HAP-1 (cell line): ENCODE measurements at regions not wholly inside any gene's neighbourhood (a gene's known extent, or its start where the extent isn't known, plus 50 kb on each side); places are given as distances from the start of the nearest gene placed in this dataset.
"Not testable (repeated sequence)": the region's sequence is repeated elsewhere in the genome, so short reads cannot be mapped to it uniquely, and the experiment has no call there.

Source experiments
- DNase-seq, 2 experiments: peaks; one replicate each; pipeline ENCODE4 v3.0.0-alpha.2; 2016 to 2020; ENCODE audit warnings: low spot score in 2 of 2
- H3K27me3 ChIP-seq: fragments of 250-450 bp; sonication (Bioruptor Pico); 2 replicates; pipeline ENCODE4 v1.5.1; 2020; ENCODE audit warnings: low read depth, mild to moderate bottlenecking, moderate library complexity
- H3K36me3 ChIP-seq: fragments of 250-450 bp; sonication (Bioruptor Pico); replicated peaks from 2 replicates; pipeline ENCODE4 v1.5.1; 2020; ENCODE audit warnings: mild to moderate bottlenecking
- H3K4me1 ChIP-seq: fragments of 250-450 bp; sonication (Bioruptor Pico); 2 replicates; pipeline ENCODE4 v1.5.1; 2020; ENCODE audit warnings: mild to moderate bottlenecking
- H3K4me3 ChIP-seq: fragments of 250-450 bp; sonication (Bioruptor Pico); 2 replicates; pipeline ENCODE4 v1.5.1; 2020; ENCODE audit warnings: mild to moderate bottlenecking, moderate library complexity
- H3K9me3 ChIP-seq: fragments of 250-450 bp; sonication (Bioruptor Pico); 2 replicates; pipeline ENCODE4 v1.5.1; 2020; ENCODE audit warnings: mild to moderate bottlenecking, moderate library complexity
- in situ Hi-C: fragments of 300-500 bp; cut with MboI; formaldehyde crosslinking; loops from 3 replicates; pipeline ENCODE4 v1.14.3; 2020; ENCODE audit warnings: low sequenced_read_pairs, inconsistent platforms, mixed read lengths

- Histone ChIP-seq H3K36me3 (no peaks in the 10 kb centered on the region), H3K4me1 (no peaks in the 10 kb centered on the region), H3K9me3 (no peaks in the 10 kb centered on the region), H3K27me3 (no peaks in the 10 kb centered on the region), H3K4me3 (no peak overlapping the region)
- in situ Hi-C loops = no loop called here
- DNase-seq = no peak
Observed at GRCh38 chr4:27398631-27399310, 538.1 kb downstream of the STIM2 start.

- in situ Hi-C loops = no loop called here
- Histone ChIP-seq H3K36me3 (no peaks in the 10 kb centered on the region), H3K4me3 (no peak overlapping the region), H3K4me1 (no peaks in the 10 kb centered on the region), H3K9me3 (no peaks in the 10 kb centered on the region), H3K27me3 (no peaks in the 10 kb centered on the region)
- DNase-seq = no peak
Observed at GRCh38 chr4:27407616-27408015, 547.0 kb downstream of the STIM2 start.

DNA sequence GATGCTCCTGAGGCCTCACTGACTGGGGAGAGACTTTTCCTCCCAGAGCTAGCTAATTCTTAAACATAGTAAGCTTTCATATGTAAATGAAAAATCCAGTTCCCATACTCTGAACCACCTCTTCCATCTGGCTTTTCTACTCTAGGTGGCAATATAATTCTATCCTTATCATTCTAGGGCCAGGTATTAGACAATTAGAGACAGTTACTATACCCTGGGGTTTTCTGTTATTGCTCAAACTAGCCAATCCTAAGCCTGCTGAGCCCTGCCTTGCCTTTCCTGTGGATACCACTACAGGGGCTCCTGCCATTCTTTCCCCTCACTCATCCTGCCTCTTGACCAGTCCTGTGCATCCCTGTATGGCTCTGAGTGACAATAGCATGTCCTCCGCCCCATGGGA is 552.0 kb downstream of the STIM2 start:
- H3K9me3 ChIP-seq = no peaks in the 10 kb centered on the region
- DNase-seq = no peak
- H3K4me3 ChIP-seq = no peak overlapping the region
- no peaks in the 10 kb centered on the region for H3K36me3 ChIP-seq
- H3K4me1 ChIP-seq = no peaks in the 10 kb centered on the region
- in situ Hi-C loops = no loop called here
- no peaks in the 10 kb centered on the region for H3K27me3 ChIP-seq

DNA sequence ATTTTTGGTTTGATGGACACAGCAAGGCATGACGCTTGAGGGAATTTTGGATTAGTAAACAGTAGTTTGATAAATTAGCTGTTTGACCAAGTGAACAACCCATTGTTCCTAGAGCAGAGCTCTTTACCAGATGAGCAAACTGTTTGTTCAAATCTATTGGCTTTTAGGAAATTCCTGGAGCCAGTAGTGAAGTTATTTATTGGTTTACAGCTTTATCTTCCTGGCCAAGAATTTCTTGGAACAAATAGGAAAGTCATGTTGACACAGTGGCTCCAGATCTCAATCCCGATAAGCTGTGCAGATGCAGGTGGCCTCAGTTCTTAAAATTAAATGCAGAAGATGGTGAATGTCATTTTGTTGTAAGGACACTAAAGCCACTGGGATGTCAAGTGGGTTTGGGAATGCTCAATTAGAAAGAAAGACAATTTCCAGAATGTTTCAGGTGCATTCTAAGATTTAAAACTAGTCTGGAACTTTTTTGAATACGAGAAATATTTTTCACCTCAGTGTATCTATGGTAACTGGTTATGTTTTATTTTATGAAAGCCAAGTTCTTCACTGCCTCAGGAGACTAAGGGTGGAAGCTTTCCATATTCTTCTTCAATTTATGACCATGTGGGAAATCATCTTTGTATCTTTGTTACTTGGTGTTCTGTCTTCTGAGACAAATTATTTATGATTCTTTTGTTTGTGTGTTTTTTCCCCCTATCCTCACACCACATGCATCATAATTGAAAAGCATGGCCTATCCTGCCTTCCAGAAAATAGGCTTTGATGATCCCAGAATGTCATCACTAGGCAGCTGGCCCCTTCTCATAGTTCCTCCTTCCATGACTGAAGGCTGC is 554.5 kb downstream of the STIM2 start:
- no peak for DNase-seq
- in situ Hi-C loops = no loop called here
- Histone ChIP-seq H3K4me3 (no peak overlapping the region), H3K9me3 (no peaks in the 10 kb centered on the region), H3K36me3 (no peaks in the 10 kb centered on the region), H3K4me1 (no peaks in the 10 kb centered on the region), H3K27me3 (no peaks in the 10 kb centered on the region)

- Histone ChIP-seq H3K27me3 (no peaks in the 10 kb centered on the region), H3K9me3 (no peaks in the 10 kb centered on the region), H3K36me3 (no peaks in the 10 kb centered on the region), H3K4me3 (no peak overlapping the region), H3K4me1 (no peaks in the 10 kb centered on the region)
- no peak for DNase-seq
- in situ Hi-C loops = no loop called here
Observed at GRCh38 chr4:27428661-27429060, 568.0 kb downstream of the STIM2 start.

GRCh38 chr4:27429364-27429871 is 568.8 kb downstream of the STIM2 start:
- no peak for DNase-seq
- Histone ChIP-seq H3K27me3 (no peaks in the 10 kb centered on the region), H3K4me1 (no peaks in the 10 kb centered on the region), H3K9me3 (no peaks in the 10 kb centered on the region), H3K36me3 (no peaks in the 10 kb centered on the region), H3K4me3 (no peak overlapping the region)
- in situ Hi-C loops = no loop called here

DNA sequence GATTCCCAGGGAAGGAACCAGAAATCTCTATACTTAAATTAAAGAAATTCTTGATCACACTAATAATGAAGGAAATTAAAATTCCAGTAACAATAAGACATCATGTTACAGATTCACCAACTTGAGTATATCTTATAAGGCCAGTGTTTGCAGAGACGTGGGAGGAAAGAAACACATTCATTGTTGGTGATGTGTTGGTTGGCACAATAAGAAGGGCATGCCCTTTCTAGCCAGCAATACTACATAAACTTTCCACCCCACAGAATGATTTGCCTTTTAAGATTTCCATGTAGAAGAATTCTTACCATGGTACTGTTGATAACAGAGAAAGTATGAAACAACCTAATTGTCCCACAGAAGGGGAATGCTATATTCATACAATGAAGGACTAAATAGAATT is 581.5 kb downstream of the STIM2 start:
- no peaks in the 10 kb centered on the region for H3K27me3 ChIP-seq
- no peak for DNase-seq
- no peaks in the 10 kb centered on the region for H3K36me3 ChIP-seq
- in situ Hi-C loops = no loop called here
- H3K4me3 ChIP-seq = no peak overlapping the region
- no peaks in the 10 kb centered on the region for H3K9me3 ChIP-seq
- H3K4me1 ChIP-seq = no peaks in the 10 kb centered on the region

GRCh38 chr4:27442661-27443060 is 582.0 kb downstream of the STIM2 start:
- in situ Hi-C loops, DNase-seq, H3K4me3 ChIP-seq, H3K36me3 ChIP-seq, H3K27me3 ChIP-seq, H3K4me1 ChIP-seq, H3K9me3 ChIP-seq: not testable (repeated sequence)

DNA sequence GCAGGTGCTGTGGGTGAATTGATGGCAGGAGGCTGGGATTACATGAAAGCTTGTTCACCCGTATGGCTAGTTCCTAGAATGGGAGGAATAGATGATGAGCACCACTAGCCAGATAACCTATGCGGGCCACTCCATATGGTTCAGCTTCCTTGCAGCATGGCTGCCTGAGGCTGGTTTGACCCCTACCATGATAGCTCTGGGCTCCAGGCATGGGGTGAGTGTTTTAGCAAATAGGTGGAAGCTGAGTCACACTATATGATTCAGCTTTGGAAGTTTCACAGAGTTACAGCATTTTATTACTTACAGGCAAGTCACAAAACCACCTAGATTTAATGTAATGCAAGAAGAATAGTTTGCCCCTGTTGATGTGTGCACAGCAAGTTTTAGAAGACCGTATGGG is 603.2 kb downstream of the STIM2 start:
- in situ Hi-C loops = no loop called here
- Histone ChIP-seq H3K4me1 (no peaks in the 10 kb centered on the region), H3K9me3 (no peaks in the 10 kb centered on the region), H3K4me3 (no peak overlapping the region), H3K36me3 (no peaks in the 10 kb centered on the region), H3K27me3 (no peaks in the 10 kb centered on the region)
- DNase-seq = no peak

GRCh38 chr4:27467351-27467750 is 606.7 kb downstream of the STIM2 start:
- no peaks in the 10 kb centered on the region for H3K4me1 ChIP-seq
- in situ Hi-C loops = no loop called here
- no peak for DNase-seq

DNA sequence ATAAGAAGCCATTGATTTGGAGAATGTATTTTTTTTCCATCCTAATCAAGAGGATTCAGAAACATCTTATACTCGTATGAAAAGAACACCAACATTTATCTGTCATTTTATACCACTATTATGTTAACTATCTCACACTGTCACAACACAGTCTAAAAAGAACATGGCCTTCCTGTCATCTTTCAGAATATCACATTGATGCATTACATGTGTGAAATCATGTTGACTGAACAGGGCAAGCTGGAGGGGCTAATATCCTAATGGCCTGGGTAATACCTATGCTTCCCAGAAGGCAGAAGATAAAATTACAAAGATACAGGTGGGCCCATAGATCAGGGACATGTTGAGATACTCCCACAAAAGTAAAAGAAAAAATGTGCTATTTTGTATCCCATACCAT is 611.7 kb downstream of the STIM2 start:
- DNase-seq = no peak
- Histone ChIP-seq H3K9me3 (no peaks in the 10 kb centered on the region), H3K4me1 (no peaks in the 10 kb centered on the region), H3K4me3 (no peak overlapping the region), H3K27me3 (no peaks in the 10 kb centered on the region), H3K36me3 (no peaks in the 10 kb centered on the region)
- in situ Hi-C loops = no loop called here

More at GRCh38 chr4:27467351-27467750, 606.7 kb downstream of the STIM2 start:
- Histone ChIP-seq H3K9me3 (no peaks in the 10 kb centered on the region), H3K36me3 (no peaks in the 10 kb centered on the region), H3K27me3 (no peaks in the 10 kb centered on the region), H3K4me3 (no peak overlapping the region)

GRCh38 chr4:27474691-27475090 is 614.0 kb downstream of the STIM2 start:
- Histone ChIP-seq H3K36me3 (no peaks in the 10 kb centered on the region), H3K4me1 (no peaks in the 10 kb centered on the region), H3K9me3 (no peaks in the 10 kb centered on the region), H3K27me3 (no peaks in the 10 kb centered on the region), H3K4me3 (no peak overlapping the region)
- in situ Hi-C loops = no loop called here
- DNase-seq = no peak

GRCh38 chr4:27484216-27484615 is 623.6 kb downstream of the STIM2 start:
- Histone ChIP-seq H3K27me3 (no peaks in the 10 kb centered on the region), H3K4me1 (no peaks in the 10 kb centered on the region), H3K36me3 (no peaks in the 10 kb centered on the region), H3K4me3 (no peak overlapping the region), H3K9me3 (no peaks in the 10 kb centered on the region)
- DNase-seq = no peak
- in situ Hi-C loops = no loop called here

DNA sequence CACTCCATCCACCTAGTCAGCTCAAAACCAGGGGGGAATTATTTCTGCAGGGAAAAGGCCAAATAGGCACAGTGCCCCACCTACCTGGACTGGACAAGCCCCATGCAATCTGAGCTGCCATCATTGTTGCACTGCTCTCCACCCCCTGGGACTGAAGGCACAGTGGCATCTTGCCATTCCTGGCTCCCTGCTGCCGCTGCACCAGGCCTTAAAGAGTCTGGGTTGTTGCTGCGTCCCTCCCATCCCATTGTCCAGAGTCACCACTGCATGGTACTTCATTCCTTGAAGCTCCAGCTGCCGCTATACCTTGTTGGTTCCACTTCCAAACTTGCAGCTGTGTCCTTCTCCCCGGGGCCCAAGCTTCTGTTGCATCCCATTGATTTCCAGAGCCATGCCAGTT is 629.7 kb downstream of the STIM2 start:
- H3K4me3 ChIP-seq = no peak overlapping the region
- no peaks in the 10 kb centered on the region for H3K4me1 ChIP-seq
- no peak for DNase-seq
- no peaks in the 10 kb centered on the region for H3K36me3 ChIP-seq
- in situ Hi-C loops = no loop called here
- H3K27me3 ChIP-seq = no peaks in the 10 kb centered on the region
- no peaks in the 10 kb centered on the region for H3K9me3 ChIP-seq
